GM15510 (cell line): ENCODE measurements at regions not wholly inside any gene's neighbourhood (a gene's known extent, or its start where the extent isn't known, plus 50 kb on each side); places are given as distances from the start of the nearest gene placed in this dataset.

Experiments
- POLR2A ChIP-seq: IDR thresholded peaks from 3 replicates; pipeline ENCODE4 v1.6.1; 2011; ENCODE audit warnings: borderline replicate concordance; ENCODE audit not compliant: insufficient read length; ENCODE audit errors: extremely low read depth

GRCh38 chr9:129451669-129452068, 169.2 kb downstream of the C9orf50 start:
- TF ChIP-seq POLR2A: no peak

- TF ChIP-seq POLR2A: no peak
These were observed 169.7 kb downstream of the C9orf50 start for GRCh38 chr9:129451089-129451656.

GRCh38 chr9:129449066-129449465, 171.8 kb downstream of the C9orf50 start:
- no peak for TF ChIP-seq POLR2A

- no peak for TF ChIP-seq POLR2A
These were observed 173.9 kb downstream of the C9orf50 start for GRCh38 chr9:129446828-129447550.

GRCh38 chr9:129445794-129446306, 175.1 kb downstream of the C9orf50 start:
- TF ChIP-seq POLR2A: no peak

- no peak for TF ChIP-seq POLR2A
These were observed 177.9 kb downstream of the C9orf50 start for GRCh38 chr9:129442803-129443511.

GRCh38 chr9:129441852-129442251, 179.0 kb downstream of the C9orf50 start:
- TF ChIP-seq POLR2A: no peak

- no peak for TF ChIP-seq POLR2A
These were observed 180.3 kb downstream of the C9orf50 start for GRCh38 chr9:129440435-129441186.

GRCh38 chr9:129439242-129439641, 181.7 kb downstream of the C9orf50 start:
- TF ChIP-seq POLR2A: no peak

GRCh38 chr9:129437626-129438323, 183.1 kb downstream of the C9orf50 start:
- TF ChIP-seq POLR2A: no peak

- no peak for TF ChIP-seq POLR2A
These were observed 183.9 kb downstream of the C9orf50 start for GRCh38 chr9:129436751-129437625.

GRCh38 chr9:129435988-129436717, 184.7 kb downstream of the C9orf50 start:
- TF ChIP-seq POLR2A: no peak

GRCh38 chr9:129435291-129435690, 185.6 kb downstream of the C9orf50 start:
- no peak for TF ChIP-seq POLR2A

GRCh38 chr9:129434187-129434586, 186.7 kb downstream of the C9orf50 start:
- no peak for TF ChIP-seq POLR2A
